ENCODE measurements at regions not wholly inside any gene's neighbourhood (a gene's known extent, or its start where the extent isn't known, plus 50 kb on each side); places are given as distances from the start of the nearest gene placed in this dataset.

DNA sequence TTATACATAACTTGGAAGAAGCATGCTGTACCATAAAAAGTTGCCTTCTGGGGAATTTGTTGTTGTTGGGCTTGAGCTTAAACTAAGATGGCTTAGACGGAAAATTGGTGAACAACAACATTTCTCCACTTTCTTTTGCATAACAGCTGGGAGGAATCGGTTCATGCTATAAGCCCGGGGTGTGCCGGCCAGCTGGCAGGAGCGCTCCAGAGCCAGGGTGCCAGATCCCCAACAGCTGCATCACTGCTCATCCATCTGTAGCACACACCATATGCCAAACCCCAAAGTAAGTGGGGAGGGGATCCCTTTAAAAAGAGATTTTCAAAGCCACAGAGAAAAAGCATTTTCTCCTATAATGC is 419.5 kb upstream of the ARGLU1 start:
- no peak overlapping the region for H2AFZ ChIP-seq (ENCODE audit: low read length)
- no peaks in the 10 kb centered on the region for H4K20me1 ChIP-seq (ENCODE audit: insufficient read depth, low read length, poor library complexity, severe bottlenecking)
- H3K27me3 ChIP-seq (ENCODE audit: insufficient read depth, low read length, poor library complexity, severe bottlenecking): no peaks in the 10 kb centered on the region
- H3K36me3 ChIP-seq (ENCODE audit: insufficient read depth, low read length): no peaks in the 10 kb centered on the region
- no peaks in the 10 kb centered on the region for H3K9me2 ChIP-seq (replicated peaks; ENCODE audit: low read depth, low read length)
- no peak overlapping the region for H3K9ac ChIP-seq (ENCODE audit: low read depth, low read length, poor library complexity, severe bottlenecking)
- TF ChIP-seq CTCF (conservative IDR thresholded peaks at IDR 0.05; ENCODE audit: low read length) (no peak), EZH2phosphoT487 (IDR thresholded peaks at IDR 0.05; ENCODE audit: borderline replicate concordance) (no peak)
- H3F3A ChIP-seq (ENCODE audit: low read depth): no peaks in the 10 kb centered on the region
- H3K4me1 ChIP-seq (ENCODE audit: insufficient read depth, low read length, poor library complexity, severe bottlenecking): no peaks in the 10 kb centered on the region
- no peak overlapping the region for H3K4me2 ChIP-seq (ENCODE audit: low read depth, low read length, poor library complexity, severe bottlenecking)
- H3K9me3 ChIP-seq (ENCODE audit: insufficient read depth, low read depth, low read length): no peaks in the 10 kb centered on the region; the same call in 1 of the 2 replicates
- no peaks in the 10 kb centered on the region for H3K79me2 ChIP-seq (ENCODE audit: insufficient read depth, low read length)
- H3K4me3 ChIP-seq (ENCODE audit: low read length, poor library complexity, severe bottlenecking): no peak overlapping the region

- H3K36me3 ChIP-seq (ENCODE audit: insufficient read depth, low read length): no peaks in the 10 kb centered on the region
- H3K4me1 ChIP-seq (ENCODE audit: insufficient read depth, low read length, poor library complexity, severe bottlenecking): no peaks in the 10 kb centered on the region
- no peaks in the 10 kb centered on the region for H3K79me2 ChIP-seq (ENCODE audit: insufficient read depth, low read length)
- no peak overlapping the region for H3K9ac ChIP-seq (ENCODE audit: low read depth, low read length, poor library complexity, severe bottlenecking)
- H3K27me3 ChIP-seq (ENCODE audit: insufficient read depth, low read length, poor library complexity, severe bottlenecking): no peaks in the 10 kb centered on the region
- no peak overlapping the region for H3K4me3 ChIP-seq (ENCODE audit: low read length, poor library complexity, severe bottlenecking)
- H4K20me1 ChIP-seq (ENCODE audit: insufficient read depth, low read length, poor library complexity, severe bottlenecking): no peaks in the 10 kb centered on the region
- H3F3A ChIP-seq (ENCODE audit: low read depth): no peaks in the 10 kb centered on the region
- H3K9me2 ChIP-seq (replicated peaks; ENCODE audit: low read depth, low read length): no peaks in the 10 kb centered on the region
- peaks cover 3% of the 10 kb centered on the region; the same call in 1 of the 2 replicates for H3K9me3 ChIP-seq (ENCODE audit: insufficient read depth, low read depth, low read length)
- H3K4me2 ChIP-seq (ENCODE audit: low read depth, low read length, poor library complexity, severe bottlenecking): no peak overlapping the region
- TF ChIP-seq CTCF (conservative IDR thresholded peaks at IDR 0.05; ENCODE audit: low read length) (no peak), EZH2phosphoT487 (IDR thresholded peaks at IDR 0.05; ENCODE audit: borderline replicate concordance) (no peak)
- H2AFZ ChIP-seq (ENCODE audit: low read length): no peak overlapping the region
Observed at GRCh38 chr13:106986687-106987426, 418.9 kb upstream of the ARGLU1 start.

DNA sequence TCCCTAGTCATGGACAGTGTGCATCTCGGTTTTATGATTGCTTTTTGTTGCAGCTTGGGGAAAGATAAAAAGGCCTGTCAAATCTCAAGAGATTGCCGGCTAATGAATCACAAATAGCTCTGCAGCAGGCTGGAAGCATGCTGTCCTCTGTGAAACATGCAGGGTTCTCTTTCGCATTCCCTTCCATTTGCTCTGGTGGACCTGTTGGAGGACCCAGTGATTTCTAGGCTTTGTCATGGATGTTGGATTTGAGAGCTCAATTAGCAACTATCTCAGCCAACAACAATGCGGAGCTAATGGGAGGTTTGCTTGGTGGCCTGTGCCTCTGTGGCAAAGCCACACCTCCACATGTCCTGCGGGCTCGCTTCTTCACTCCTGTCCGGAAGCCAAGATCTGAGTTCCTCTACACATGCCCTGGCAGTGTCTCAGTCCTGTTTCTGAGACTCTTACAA is 418.1 kb upstream of the ARGLU1 start:
- no peak overlapping the region for H3K4me2 ChIP-seq (ENCODE audit: low read depth, low read length, poor library complexity, severe bottlenecking)
- no peaks in the 10 kb centered on the region for H4K20me1 ChIP-seq (ENCODE audit: insufficient read depth, low read length, poor library complexity, severe bottlenecking)
- no peaks in the 10 kb centered on the region for H3K36me3 ChIP-seq (ENCODE audit: insufficient read depth, low read length)
- H3K27me3 ChIP-seq (ENCODE audit: insufficient read depth, low read length, poor library complexity, severe bottlenecking): no peaks in the 10 kb centered on the region
- H3F3A ChIP-seq (ENCODE audit: low read depth): no peaks in the 10 kb centered on the region
- H3K4me3 ChIP-seq (ENCODE audit: low read length, poor library complexity, severe bottlenecking): no peak overlapping the region
- H3K79me2 ChIP-seq (ENCODE audit: insufficient read depth, low read length): no peaks in the 10 kb centered on the region
- no peak overlapping the region for H2AFZ ChIP-seq (ENCODE audit: low read length)
- H3K4me1 ChIP-seq (ENCODE audit: insufficient read depth, low read length, poor library complexity, severe bottlenecking): no peaks in the 10 kb centered on the region
- no peaks in the 10 kb centered on the region for H3K9me2 ChIP-seq (replicated peaks; ENCODE audit: low read depth, low read length)
- TF ChIP-seq EZH2phosphoT487 (IDR thresholded peaks at IDR 0.05; ENCODE audit: borderline replicate concordance) (no peak), CTCF (conservative IDR thresholded peaks at IDR 0.05; ENCODE audit: low read length) (no peak)
- no peak overlapping the region for H3K9ac ChIP-seq (ENCODE audit: low read depth, low read length, poor library complexity, severe bottlenecking)
- H3K9me3 ChIP-seq (ENCODE audit: insufficient read depth, low read depth, low read length): peaks cover 3% of the 10 kb centered on the region; the same call in 1 of the 2 replicates
